ENCODE measurements at regions not wholly inside any gene's neighbourhood (a gene's known extent, or its start where the extent isn't known, plus 50 kb on each side); places are given as distances from the start of the nearest gene placed in this dataset.

DNA sequence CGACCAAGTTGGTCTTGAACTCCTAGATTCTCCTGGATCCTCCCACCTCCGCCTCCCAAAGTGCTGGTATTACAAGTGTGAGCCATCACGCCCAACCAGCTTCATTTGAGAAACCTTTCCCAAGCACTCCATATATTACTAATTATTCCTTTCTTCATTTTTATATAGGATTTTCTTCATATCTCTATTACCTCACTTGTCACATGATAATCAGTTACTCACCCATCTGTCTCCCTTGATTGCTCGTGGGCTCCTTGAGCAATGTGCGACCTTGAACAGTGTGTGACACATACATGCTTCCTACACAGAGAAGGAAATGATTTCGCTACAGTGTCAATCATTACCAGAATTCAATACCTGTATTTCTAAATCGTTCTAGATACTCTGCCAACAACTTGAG lies 110.7 kb upstream of the C2CD4B start:
- TF ChIP-seq, protein P1, sequence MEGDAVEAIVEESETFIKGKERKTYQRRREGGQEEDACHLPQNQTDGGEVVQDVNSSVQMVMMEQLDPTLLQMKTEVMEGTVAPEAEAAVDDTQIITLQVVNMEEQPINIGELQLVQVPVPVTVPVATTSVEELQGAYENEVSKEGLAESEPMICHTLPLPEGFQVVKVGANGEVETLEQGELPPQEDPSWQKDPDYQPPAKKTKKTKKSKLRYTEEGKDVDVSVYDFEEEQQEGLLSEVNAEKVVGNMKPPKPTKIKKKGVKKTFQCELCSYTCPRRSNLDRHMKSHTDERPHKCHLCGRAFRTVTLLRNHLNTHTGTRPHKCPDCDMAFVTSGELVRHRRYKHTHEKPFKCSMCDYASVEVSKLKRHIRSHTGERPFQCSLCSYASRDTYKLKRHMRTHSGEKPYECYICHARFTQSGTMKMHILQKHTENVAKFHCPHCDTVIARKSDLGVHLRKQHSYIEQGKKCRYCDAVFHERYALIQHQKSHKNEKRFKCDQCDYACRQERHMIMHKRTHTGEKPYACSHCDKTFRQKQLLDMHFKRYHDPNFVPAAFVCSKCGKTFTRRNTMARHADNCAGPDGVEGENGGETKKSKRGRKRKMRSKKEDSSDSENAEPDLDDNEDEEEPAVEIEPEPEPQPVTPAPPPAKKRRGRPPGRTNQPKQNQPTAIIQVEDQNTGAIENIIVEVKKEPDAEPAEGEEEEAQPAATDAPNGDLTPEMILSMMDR (IDR thresholded peaks at IDR 0.05; ENCODE audit: insufficient read depth, low read length), result no peak
- TF ChIP-seq, protein P2, sequence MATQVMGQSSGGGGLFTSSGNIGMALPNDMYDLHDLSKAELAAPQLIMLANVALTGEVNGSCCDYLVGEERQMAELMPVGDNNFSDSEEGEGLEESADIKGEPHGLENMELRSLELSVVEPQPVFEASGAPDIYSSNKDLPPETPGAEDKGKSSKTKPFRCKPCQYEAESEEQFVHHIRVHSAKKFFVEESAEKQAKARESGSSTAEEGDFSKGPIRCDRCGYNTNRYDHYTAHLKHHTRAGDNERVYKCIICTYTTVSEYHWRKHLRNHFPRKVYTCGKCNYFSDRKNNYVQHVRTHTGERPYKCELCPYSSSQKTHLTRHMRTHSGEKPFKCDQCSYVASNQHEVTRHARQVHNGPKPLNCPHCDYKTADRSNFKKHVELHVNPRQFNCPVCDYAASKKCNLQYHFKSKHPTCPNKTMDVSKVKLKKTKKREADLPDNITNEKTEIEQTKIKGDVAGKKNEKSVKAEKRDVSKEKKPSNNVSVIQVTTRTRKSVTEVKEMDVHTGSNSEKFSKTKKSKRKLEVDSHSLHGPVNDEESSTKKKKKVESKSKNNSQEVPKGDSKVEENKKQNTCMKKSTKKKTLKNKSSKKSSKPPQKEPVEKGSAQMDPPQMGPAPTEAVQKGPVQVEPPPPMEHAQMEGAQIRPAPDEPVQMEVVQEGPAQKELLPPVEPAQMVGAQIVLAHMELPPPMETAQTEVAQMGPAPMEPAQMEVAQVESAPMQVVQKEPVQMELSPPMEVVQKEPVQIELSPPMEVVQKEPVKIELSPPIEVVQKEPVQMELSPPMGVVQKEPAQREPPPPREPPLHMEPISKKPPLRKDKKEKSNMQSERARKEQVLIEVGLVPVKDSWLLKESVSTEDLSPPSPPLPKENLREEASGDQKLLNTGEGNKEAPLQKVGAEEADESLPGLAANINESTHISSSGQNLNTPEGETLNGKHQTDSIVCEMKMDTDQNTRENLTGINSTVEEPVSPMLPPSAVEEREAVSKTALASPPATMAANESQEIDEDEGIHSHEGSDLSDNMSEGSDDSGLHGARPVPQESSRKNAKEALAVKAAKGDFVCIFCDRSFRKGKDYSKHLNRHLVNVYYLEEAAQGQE (IDR thresholded peaks at IDR 0.05; ENCODE audit: insufficient replicate concordance, low read depth), result no peak
- no peak for TF ChIP-seq POLR2AphosphoS5 (IDR thresholded peaks at IDR 0.05; ENCODE audit: low read depth)
- TF ChIP-seq GABPA (IDR thresholded peaks at IDR 0.05; ENCODE audit: low read depth), result no peak
